ENCODE measurements at regions not wholly inside any gene's neighbourhood (a gene's known extent, or its start where the extent isn't known, plus 50 kb on each side); places are given as distances from the start of the nearest gene placed in this dataset.

- TF ChIP-seq GATAD1 (CRISPR knock-in tag; IDR thresholded peaks at IDR 0.05) (no peak), ZBTB37 (CRISPR knock-in tag; IDR thresholded peaks at IDR 0.05) (no peak), NAIF1 (CRISPR knock-in tag; IDR thresholded peaks at IDR 0.05; ENCODE audit: borderline replicate concordance) (no peak), ZBTB43 (CRISPR knock-in tag; conservative IDR thresholded peaks at IDR 0.05) (no peak), ZFP36L2 (CRISPR knock-in tag; IDR thresholded peaks at IDR 0.05) (no peak), RARA (CRISPR knock-in tag; IDR thresholded peaks at IDR 0.05) (no peak), ZNF678 (CRISPR knock-in tag; IDR thresholded peaks at IDR 0.05) (no peak), KDM5A (IDR thresholded peaks at IDR 0.05; ENCODE audit: borderline replicate concordance, low read length) (no peak)
These were observed 243.5 kb upstream of the SLCO3A1 start (continued) for GRCh38 chr15:91609966-91610365.

DNA sequence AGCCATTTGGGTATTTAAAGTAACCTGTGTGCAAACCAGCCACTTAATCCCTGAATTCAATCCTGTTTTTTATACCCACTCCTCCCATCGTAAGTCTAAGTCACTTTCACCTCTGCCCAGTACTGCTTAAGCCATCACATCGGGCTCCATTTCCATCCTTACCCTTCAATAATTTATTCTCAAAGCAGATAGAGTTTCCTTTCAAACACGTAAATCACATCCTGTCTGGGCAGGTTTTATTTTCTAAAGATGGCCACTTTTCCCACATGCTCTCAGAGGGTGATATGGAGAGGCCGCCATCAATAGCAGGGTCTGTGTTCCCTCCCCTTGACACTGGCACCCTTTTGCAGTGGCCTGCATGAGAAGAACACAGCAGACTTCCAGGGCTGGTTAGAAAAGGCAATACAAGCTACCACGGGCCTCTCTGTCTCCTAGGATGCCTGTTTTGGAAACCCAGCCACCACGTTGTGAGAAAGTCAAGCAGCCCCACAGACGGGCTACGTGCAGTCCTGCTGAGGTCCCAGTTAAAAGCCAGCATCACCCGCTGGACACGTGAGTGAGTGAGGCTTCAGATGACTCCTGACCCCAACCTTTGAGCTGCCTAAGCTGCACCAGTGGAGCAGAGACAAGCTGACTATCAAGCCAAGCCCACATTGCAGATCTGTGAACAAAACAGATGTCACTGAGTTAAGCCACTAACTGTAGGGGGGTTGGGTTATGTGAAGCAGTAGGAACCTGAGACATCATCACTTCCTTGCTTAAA, 241.8 kb upstream of the SLCO3A1 start:
- no peak for DNase-seq (ENCODE audit: low spot score)
- no peak overlapping the region for H2AFZ ChIP-seq (ENCODE audit: low read length)
- H3K4me1 ChIP-seq (ENCODE audit: insufficient read depth, low read length): peaks cover 12% of the 10 kb centered on the region; the same call in 1 of the 2 replicates
- in situ Hi-C loops (cut with HindIII; ENCODE audit: extremely low pct_ligation_motif_present, low pct_unique_long_range_greater_than_20kb): no loop called here
- no peaks in the 10 kb centered on the region for H3K9me3 ChIP-seq (ENCODE audit: low read length)
- H3K27me3 ChIP-seq (ENCODE audit: control insufficient read depth in 1 of 2, insufficient read depth in 2 of 2, low read length in 2 of 2): no peaks in the 10 kb centered on the region; a peak in 1 of 5 replicates
- intact Hi-C loops (cut with micrococcal nuclease; ENCODE audit: unreplicated experiment): no loop called here
- no TSS peak for BruUV-seq (replicated peaks)
- H3K36me3 ChIP-seq (replicated peaks in 1 of 2; ENCODE audit: control insufficient read depth in 1 of 2, insufficient read depth in 2 of 2, low read length in 2 of 2): no peaks in the 10 kb centered on the region
- no peak overlapping the region for H3K9ac ChIP-seq (ENCODE audit: insufficient read depth, low read depth, low read length)
- ATAC-seq: peak; percentile 82
- H4K20me1 ChIP-seq (ENCODE audit: insufficient read depth, low read length): no peaks in the 10 kb centered on the region
- ChIA-PET CTCF (ENCODE audit: low intra/inter-chr PET ratio, low total read pairs) (no interaction called here), POLR2A (no interaction called here)
- no peak overlapping the region; a peak in 1 of 6 replicates for H3K4me3 ChIP-seq (replicated peaks in 1 of 3; ENCODE audit: insufficient read depth in 1 of 3, low read depth in 2 of 3, low read length in 3 of 3)
- 28% methylated on average over 6 of the region's 10 CpGs for WGBS (ENCODE audit: low lambda C conversion rate)
- H3K79me2 ChIP-seq (ENCODE audit: insufficient read depth, low read length): no peaks in the 10 kb centered on the region
- no peak for FAIRE-seq
- no peak overlapping the region for H3K27ac ChIP-seq (ENCODE audit: extremely low read length, insufficient read depth, low read length)
- H3K4me2 ChIP-seq (ENCODE audit: low read depth, low read length): peak overlapping the region; percentile 21; the same call in 1 of the 2 replicates
- TF ChIP-seq ZNF292 (CRISPR knock-in tag; IDR thresholded peaks at IDR 0.05; ENCODE audit: borderline replicate concordance, low read depth): 0 out of 2 replicates have a peak, but pooled peaks have one; percentile 22
- TF ChIP-seq ZNF20 (CRISPR knock-in tag; IDR thresholded peaks at IDR 0.05): no peak
- no peak for TF ChIP-seq SOX6 (IDR thresholded peaks at IDR 0.05)
- 0 out of 2 replicates have a peak, but pooled peaks have one; percentile 27 for TF ChIP-seq SOX6 (CRISPR knock-in tag; IDR thresholded peaks at IDR 0.05)
- TF ChIP-seq ARNTL (CRISPR knock-in tag; IDR thresholded peaks at IDR 0.05): peak; percentile 77
- TF ChIP-seq ZNF558 (CRISPR knock-in tag; IDR thresholded peaks at IDR 0.05; ENCODE audit: borderline replicate concordance): no peak
- TF ChIP-seq BHLHE40 (IDR thresholded peaks at IDR 0.05; ENCODE audit: low read length): peak; percentile 84
- no peak for TF ChIP-seq ZHX1 (CRISPR knock-in tag; IDR thresholded peaks at IDR 0.05; ENCODE audit: low read depth)
- TF ChIP-seq NR2F1 (CRISPR knock-in tag; IDR thresholded peaks at IDR 0.05): peak; percentile 22 to 64; a peak in 2 of 4 replicates
- peak; percentile 42 for TF ChIP-seq SALL1 (CRISPR knock-in tag; IDR thresholded peaks at IDR 0.05)

Data from HepG2 (cell line).